H1 (cell line): ENCODE measurements at regions not wholly inside any gene's neighbourhood (a gene's known extent, or its start where the extent isn't known, plus 50 kb on each side); places are given as distances from the start of the nearest gene placed in this dataset.

Experiments used
- CTCF ChIA-PET: fragments of 300-600 bp; sonication (Branson Sonifier 250); formaldehyde crosslinking; loops from one replicate; lab custom pipeline; 2021; ENCODE audit not compliant: partially characterized antibody; lab: Charles Lee
- POLR2A ChIA-PET: fragments of 300-600 bp; sonication (Branson Sonifier 250); formaldehyde crosslinking; loops from one replicate; lab custom pipeline; 2021; ENCODE audit warnings: inconsistent platforms; ENCODE audit not compliant: partially characterized antibody; lab: Charles Lee
- DNase-seq, 2 experiments: peaks; one replicate each; pipeline versions ENCODE4 v3.0.0 to v3.0.0-alpha.2; 2010 to 2022; ENCODE audit warnings: low spot score in 2 of 2, low read depth in 1 of 2, mixed read lengths in 1 of 2
- FAIRE-seq: peaks from 2 replicates; lab custom pipeline; 2011; peaks lifted over from hg19 to GRCh38; lab: Jason Lieb, UNC
- H2AFZ ChIP-seq: 2 replicates; pipeline ENCODE4 v1.8.1; 2012; ENCODE audit warnings: low read length, inconsistent platforms
- H2AK5ac ChIP-seq: 2 replicates; pipeline ENCODE4 v1.6.1; 2013; ENCODE audit warnings: low read depth, low read length
- H2BK120ac ChIP-seq: replicated peaks from 2 replicates; pipeline ENCODE3; 2013; ENCODE audit warnings: low read depth, low read length, inconsistent platforms
- H2BK12ac ChIP-seq: 2 replicates; pipeline ENCODE4 v1.6.1; 2013; ENCODE audit warnings: low read depth, low read length
- H2BK15ac ChIP-seq: 2 replicates; pipeline ENCODE4 v1.6.1; 2013; ENCODE audit warnings: low read length
- H2BK20ac ChIP-seq: 2 replicates; pipeline ENCODE4 v1.6.1; 2013; ENCODE audit warnings: low read length
- H2BK5ac ChIP-seq: 2 replicates; pipeline ENCODE4 v1.6.1; 2013; ENCODE audit warnings: low read depth, low read length
- H3K14ac ChIP-seq: 2 replicates; pipeline ENCODE4 v1.6.1; 2013; ENCODE audit warnings: inconsistent platforms; ENCODE audit not compliant: insufficient read length
- H3K18ac ChIP-seq: 2 replicates; pipeline ENCODE4 v1.6.1; 2013; ENCODE audit warnings: low read length; ENCODE audit errors: extremely low read depth
- H3K23ac ChIP-seq: 2 replicates; pipeline ENCODE4 v1.6.1; 2013; ENCODE audit warnings: inconsistent platforms; ENCODE audit not compliant: insufficient read length
- H3K23me2 ChIP-seq: 2 replicates; pipeline ENCODE4 v1.6.1; 2013; ENCODE audit warnings: low read depth, low read length
- H3K27ac ChIP-seq: 2 replicates; pipeline ENCODE4 v1.6.1; 2011; ENCODE audit warnings: low read depth, low read length, inconsistent platforms
- H3K27me3 ChIP-seq, 4 experiments: replicated peaks in 1 of 4; 1 replicate in 1 of 4; 2 replicates in 3 of 4; pipeline versions ENCODE4 v1.6.1 to v1.8.1; 2011 to 2013; ENCODE audit warnings: low read length in 3 of 4, mild to moderate bottlenecking in 3 of 4, inconsistent platforms in 2 of 4, mixed read lengths in 2 of 4, moderate library complexity in 1 of 4; ENCODE audit not compliant: control insufficient read depth in 3 of 4, insufficient read depth in 3 of 4; ENCODE audit errors: extremely low read depth in 1 of 4
- H3K36me3 ChIP-seq, 4 experiments: 2 replicates each; pipeline versions ENCODE4 v1.6.1 to v1.8.1; 2011 to 2013; ENCODE audit warnings: mild to moderate bottlenecking in 4 of 4, low read length in 3 of 4, moderate library complexity in 2 of 4, control low read depth in 1 of 4, inconsistent platforms in 1 of 4; ENCODE audit not compliant: insufficient read depth in 4 of 4, control insufficient read depth in 2 of 4
- H3K4ac ChIP-seq: replicated peaks from 2 replicates; pipeline ENCODE3; 2013; ENCODE audit warnings: low read length, low read depth, mixed read lengths, inconsistent platforms; ENCODE audit not compliant: insufficient read length
- H3K4me1 ChIP-seq, 4 experiments: replicated peaks in 1 of 4; 1 replicate in 1 of 4; 2 replicates in 3 of 4; pipeline versions ENCODE4 v1.6.1 to v1.8.1; 2011 to 2013; ENCODE audit warnings: low read length in 3 of 4, inconsistent platforms in 2 of 4, mixed read lengths in 1 of 4; ENCODE audit not compliant: insufficient read depth in 4 of 4, control insufficient read depth in 3 of 4
- H3K4me2 ChIP-seq, 2 experiments: 2 replicates each; pipeline versions ENCODE4 v1.6.1 to v1.8.1; 2011 to 2013; ENCODE audit warnings: low read depth in 2 of 2, low read length in 2 of 2, control low read depth in 1 of 2, inconsistent platforms in 1 of 2, mild to moderate bottlenecking in 1 of 2; ENCODE audit not compliant: insufficient read depth in 1 of 2
- H3K4me3 ChIP-seq, 4 experiments: fragments of 200-600, 300-600 bp in 1 of 4; sonication (generic), shearing (Covaris generic), sonication (Bioruptor Twin) in 1 of 4; 2 replicates each; pipeline versions ENCODE4 v1.5.1 to v1.8.1; 2011 to 2016; ENCODE audit warnings: low read length in 4 of 4, low read depth in 3 of 4, control low read depth in 2 of 4, inconsistent platforms in 2 of 4, mild to moderate bottlenecking in 2 of 4, mixed read lengths in 1 of 4, moderate library complexity in 1 of 4; ENCODE audit not compliant: insufficient read depth in 2 of 4; ENCODE audit errors: extremely low read depth in 1 of 4
- H3K56ac ChIP-seq: replicated peaks from 2 replicates; pipeline ENCODE3; 2013; ENCODE audit warnings: low read depth, mild to moderate bottlenecking, mixed read lengths, low read length, inconsistent platforms; ENCODE audit not compliant: insufficient read length
- H3K79me1 ChIP-seq: 2 replicates; pipeline ENCODE4 v1.6.1; 2013; ENCODE audit warnings: low read depth, low read length, control low read depth
- H3K79me2 ChIP-seq, 2 experiments: 2 replicates each; pipeline versions ENCODE4 v1.6.1 to v1.8.1; 2012 to 2013; ENCODE audit warnings: low read length in 2 of 2, mild to moderate bottlenecking in 2 of 2, inconsistent platforms in 1 of 2; ENCODE audit not compliant: insufficient read depth in 2 of 2, control insufficient read depth in 1 of 2
- H3K9ac ChIP-seq, 4 experiments: replicated peaks in 1 of 4; 1 replicate in 1 of 4; 2 replicates in 3 of 4; pipeline versions ENCODE4 v1.6.1 to v1.8.1; 2011 to 2013; ENCODE audit warnings: low read depth in 3 of 4, low read length in 3 of 4, control low read depth in 2 of 4, mild to moderate bottlenecking in 2 of 4, moderate library complexity in 2 of 4, inconsistent platforms in 1 of 4; ENCODE audit errors: extremely low read depth in 1 of 4
- H3K9me3 ChIP-seq, 2 experiments: 2 replicates each; pipeline versions ENCODE4 v1.6.1 to v1.8.1; 2012 to 2013; ENCODE audit warnings: mild to moderate bottlenecking in 2 of 2, moderate library complexity in 2 of 2, control low read depth in 1 of 2, inconsistent platforms in 1 of 2, low read depth in 1 of 2, low read length in 1 of 2, mixed read lengths in 1 of 2; ENCODE audit not compliant: insufficient read depth in 2 of 2
- H4K20me1 ChIP-seq, 2 experiments: replicated peaks in 1 of 2; 2 replicates each; pipeline versions ENCODE3 to v1.8.1; 2011 to 2013; ENCODE audit warnings: inconsistent platforms in 2 of 2, low read length in 2 of 2, mild to moderate bottlenecking in 1 of 2; ENCODE audit not compliant: insufficient read depth in 2 of 2, control insufficient read depth in 1 of 2
- H4K5ac ChIP-seq: 2 replicates; pipeline ENCODE4 v1.6.1; 2013; ENCODE audit warnings: low read length, low read depth, mixed read lengths, inconsistent platforms; ENCODE audit not compliant: insufficient read length
- H4K8ac ChIP-seq: 2 replicates; pipeline ENCODE4 v1.8.0; 2013; ENCODE audit warnings: mild to moderate bottlenecking, moderate library complexity, low read length, inconsistent platforms; ENCODE audit not compliant: insufficient read depth; ENCODE audit errors: extremely low read depth
- H4K91ac ChIP-seq: replicated peaks from 2 replicates; pipeline ENCODE3; 2013; ENCODE audit warnings: low read length, mixed read lengths, inconsistent platforms; ENCODE audit not compliant: insufficient read length
- EP300 ChIP-seq, 2 experiments: IDR thresholded peaks; 1 replicate in 1 of 2; 2 replicates in 1 of 2; pipeline ENCODE4 v1.6.1; 2011 to 2012; ENCODE audit warnings: low read depth in 2 of 2, low read length in 2 of 2, mild to moderate bottlenecking in 2 of 2, borderline replicate concordance in 1 of 2, inconsistent platforms in 1 of 2, moderate library complexity in 1 of 2
- KDM5A ChIP-seq: fragments of 200-600 bp; IDR thresholded peaks from 2 replicates; pipeline ENCODE4 v1.7.1; 2012; ENCODE audit warnings: mild to moderate bottlenecking, low read length, inconsistent platforms, mixed read lengths
- SUZ12 ChIP-seq: fragments of 200-600 bp; sonication (generic); IDR thresholded peaks from 2 replicates; pipeline ENCODE4 v1.6.1; 2012; ENCODE audit warnings: mild to moderate bottlenecking, inconsistent platforms, low read length, moderate library complexity, mixed read lengths
- WGBS, 2 experiments: shearing (Covaris generic) in 1 of 2; methylation state at CpG; one replicate each; pipeline versions ENCODE4 v1.1.6 to v1.1.7; 2013 to 2015; ENCODE audit warnings: low lambda C conversion rate in 2 of 2, mixed read lengths in 2 of 2, inconsistent platforms in 1 of 2, low coverage in 1 of 2, missing lambda C conversion rate in 1 of 2; ENCODE audit not compliant: insufficient replicate concordance in 2 of 2, insufficient coverage in 1 of 2, insufficient read length in 1 of 2; ENCODE audit errors: extremely low coverage in 1 of 2, missing lambda C conversion rate in 1 of 2; 5-methylcytosine and 5-hydroxymethylcytosine counted together

- no peak for FAIRE-seq
- no peak for DNase-seq
- Histone ChIP-seq H3K4me2 (no peak overlapping the region), H3K4me1 (peaks cover 0 to 4% (median 0%) of the 10 kb centered on the region in 4 experiments; a peak in 1 of 7 replicates), H2AFZ (no peak overlapping the region), H3K4me3 (no peak overlapping the region), H3K4ac (no peak overlapping the region), H2BK12ac (no peak overlapping the region), H3K79me2 (no peaks in the 10 kb centered on the region), H4K20me1 (no peaks in the 10 kb centered on the region), H4K8ac (no peak overlapping the region), H3K27ac (no peak overlapping the region), H3K9ac (no peak overlapping the region), H3K23ac (no peak overlapping the region), H3K79me1 (no peaks in the 10 kb centered on the region), H3K36me3 (no peaks in the 10 kb centered on the region; a peak in 1 of 8 replicates), H4K91ac (no peak overlapping the region), H3K56ac (no peak overlapping the region), H2AK5ac (no peak overlapping the region), H2BK120ac (no peak overlapping the region), H3K18ac (no peak overlapping the region), H4K5ac (no peak overlapping the region), H2BK5ac (no peak overlapping the region), H3K14ac (no peak overlapping the region), H3K23me2 (no peaks in the 10 kb centered on the region), H2BK15ac (no peak overlapping the region), H3K27me3 (no peaks in the 10 kb centered on the region), H2BK20ac (no peak overlapping the region), H3K9me3 (peaks cover 6% of the 10 kb centered on the region in 2 experiments; a peak in 2 of 4 replicates)
- 99% methylated on average over 4 of the region's 4 CpGs; no CpG with 5 or more reads in 1 of the 2 experiments for WGBS, 2 experiments
- ChIA-PET CTCF (interaction anchor here (1.2 kb wide), 1 partner anchor 17 kb away, joined by 3 read pairs; no protein-coding TSS in a partner anchor), POLR2A (no interaction called here)
- TF ChIP-seq EP300 (IDR thresholded peaks at IDR 0.05; ENCODE audit: borderline replicate concordance in 1 of 2, low read depth in 2 of 2, low read length in 2 of 2) (no peak), KDM5A (no peak), SUZ12 (no peak)
Measured at GRCh38 chr1:213826891-213827290, 160.9 kb upstream of the PROX1 start.
